Umbilical cord (tissue), 1 donor: ENCODE measurements at regions not wholly inside any gene's neighbourhood (a gene's known extent, or its start where the extent isn't known, plus 50 kb on each side); places are given as distances from the start of the nearest gene placed in this dataset.
A peak's percentile ranks its signal among the peaks of the same experiment; 100 is the strongest.

ENCODE experiments used
- DNase-seq: peaks from one replicate; pipeline ENCODE4 v3.0.0-alpha.2; 2015; ENCODE audit warnings: low spot score

DNA sequence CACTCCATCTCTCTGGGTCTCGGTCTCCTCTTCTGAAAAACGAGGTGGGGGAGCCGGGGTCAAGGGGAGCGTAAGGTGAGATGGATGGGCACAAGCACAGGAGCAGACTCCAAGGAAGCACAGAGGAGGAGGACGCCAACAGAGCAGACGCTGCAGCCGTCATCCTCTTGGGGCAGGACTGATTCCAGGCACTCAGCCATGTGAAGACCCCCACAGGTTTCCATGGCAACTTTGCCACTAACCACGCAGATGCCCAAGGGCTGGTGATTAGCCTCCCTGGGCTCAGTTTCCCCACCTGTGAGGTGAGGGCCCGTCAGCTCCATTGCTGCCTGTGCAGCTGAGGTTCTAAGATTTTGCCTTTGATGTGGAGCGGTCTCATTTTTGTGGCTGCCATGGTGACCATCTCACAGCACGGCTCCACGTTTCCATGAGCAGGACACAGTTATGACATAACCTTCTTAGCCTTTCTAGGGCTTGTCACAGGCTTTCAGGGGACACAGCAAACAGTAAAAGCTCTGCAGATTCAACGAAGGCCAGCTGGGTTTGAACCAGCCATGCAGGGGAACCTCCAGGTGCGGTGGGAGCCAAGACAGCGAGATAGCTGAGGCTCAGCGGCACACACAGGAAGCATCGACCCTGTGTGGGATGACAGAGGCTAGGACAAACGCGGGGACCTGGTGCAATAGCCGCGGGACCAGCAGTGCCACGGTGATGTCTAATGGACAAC, 170.3 kb downstream of the NUP210 start:
- DNase-seq = no peak

GRCh38 chr3:13248640-13249039, 171.5 kb downstream of the NUP210 start:
- DNase-seq = no peak

- no peak for DNase-seq
These were observed 172.4 kb upstream of the IQSEC1 start for GRCh38 chr3:13245615-13245978.

DNA sequence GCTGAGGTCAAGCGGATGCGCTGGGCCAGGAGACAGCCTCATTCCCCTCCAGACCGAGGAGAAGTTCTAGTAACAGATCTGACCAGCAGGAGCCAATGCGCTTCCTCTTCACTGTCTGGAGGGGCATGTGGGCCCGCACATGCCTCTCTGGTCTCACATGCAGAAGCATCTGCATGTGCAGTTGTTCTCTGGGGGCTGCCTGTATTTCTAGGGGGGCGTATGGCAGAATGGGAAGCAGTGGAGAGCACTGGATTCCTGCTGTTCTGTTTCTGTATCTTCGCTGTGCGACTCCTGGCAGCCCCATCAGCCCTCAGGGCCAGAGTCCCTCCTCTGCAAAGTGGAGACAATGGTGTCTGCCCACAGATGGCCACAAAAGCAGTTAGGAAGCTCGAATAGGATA, 170.4 kb upstream of the IQSEC1 start:
- no peak for DNase-seq

DNA sequence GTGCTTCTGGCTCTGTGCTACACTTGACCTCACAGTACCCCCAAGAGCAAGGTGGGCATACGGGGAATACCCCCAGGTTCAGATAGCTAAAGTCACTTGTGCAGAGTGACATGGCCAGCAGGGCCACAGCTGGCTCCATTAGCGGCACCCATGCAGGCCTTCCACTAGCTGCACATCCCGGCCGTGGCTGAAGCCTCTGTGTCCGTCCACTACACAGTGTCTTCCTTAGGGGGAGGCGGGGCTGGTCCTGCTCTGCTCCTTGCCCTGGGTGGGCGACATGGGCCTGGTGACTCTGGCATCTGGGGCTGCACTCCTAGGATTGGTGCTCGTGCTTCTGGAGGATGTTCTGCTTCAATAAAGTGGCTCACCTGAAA, 169.1 kb upstream of the IQSEC1 start:
- no peak for DNase-seq

DNA sequence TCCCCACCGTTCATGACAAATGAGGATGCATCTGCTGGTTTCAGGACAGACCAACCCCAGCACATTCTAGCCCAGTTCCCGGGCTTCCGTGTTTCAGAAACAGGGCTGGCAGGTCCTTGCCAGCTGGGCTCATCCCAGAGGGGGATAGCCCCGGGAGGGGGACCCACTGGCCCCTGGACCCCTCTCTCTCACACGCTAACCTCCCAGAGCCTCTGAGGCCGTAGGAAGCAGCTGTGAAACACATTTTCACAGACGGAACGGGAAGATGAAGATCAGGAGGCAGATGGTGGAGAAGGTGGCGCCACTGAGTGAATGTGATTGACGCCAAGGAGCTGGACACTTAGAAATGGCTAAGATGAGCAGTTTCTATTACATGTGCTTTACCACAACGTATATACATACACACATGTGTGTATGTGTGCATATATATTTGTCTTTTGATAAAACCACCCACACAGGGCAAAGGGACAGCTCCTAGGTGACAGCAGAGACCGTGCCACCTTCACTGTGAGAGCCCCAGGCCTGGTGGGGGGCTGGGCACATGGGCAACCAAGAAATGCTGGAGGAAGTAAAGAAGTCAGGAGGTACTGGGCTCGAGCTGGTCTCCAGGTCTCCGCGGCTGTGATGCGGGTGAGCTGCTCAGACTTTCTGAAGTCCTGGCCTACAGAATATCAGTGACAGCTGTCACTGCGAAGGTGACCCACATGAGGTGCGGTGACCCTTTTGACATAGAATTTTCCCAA, 168.6 kb upstream of the IQSEC1 start:
- no peak for DNase-seq

GRCh38 chr3:13240928-13241618, 167.8 kb upstream of the IQSEC1 start:
- DNase-seq = no peak

DNA sequence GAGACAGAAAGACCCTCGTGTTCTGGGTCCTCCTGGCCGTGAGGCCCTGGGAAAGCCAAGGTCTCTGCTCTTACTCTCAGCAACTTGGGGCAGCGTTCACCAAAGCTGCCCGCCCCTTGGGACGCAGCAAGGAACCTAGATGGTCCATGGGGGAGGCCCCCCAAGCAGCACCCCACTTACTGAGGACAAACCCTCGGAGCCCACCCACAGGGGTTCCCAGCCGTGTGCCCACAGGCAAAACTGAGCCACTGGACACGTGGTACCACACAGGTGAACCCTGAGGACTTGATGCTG, 166.2 kb upstream of the IQSEC1 start:
- no peak for DNase-seq

DNA sequence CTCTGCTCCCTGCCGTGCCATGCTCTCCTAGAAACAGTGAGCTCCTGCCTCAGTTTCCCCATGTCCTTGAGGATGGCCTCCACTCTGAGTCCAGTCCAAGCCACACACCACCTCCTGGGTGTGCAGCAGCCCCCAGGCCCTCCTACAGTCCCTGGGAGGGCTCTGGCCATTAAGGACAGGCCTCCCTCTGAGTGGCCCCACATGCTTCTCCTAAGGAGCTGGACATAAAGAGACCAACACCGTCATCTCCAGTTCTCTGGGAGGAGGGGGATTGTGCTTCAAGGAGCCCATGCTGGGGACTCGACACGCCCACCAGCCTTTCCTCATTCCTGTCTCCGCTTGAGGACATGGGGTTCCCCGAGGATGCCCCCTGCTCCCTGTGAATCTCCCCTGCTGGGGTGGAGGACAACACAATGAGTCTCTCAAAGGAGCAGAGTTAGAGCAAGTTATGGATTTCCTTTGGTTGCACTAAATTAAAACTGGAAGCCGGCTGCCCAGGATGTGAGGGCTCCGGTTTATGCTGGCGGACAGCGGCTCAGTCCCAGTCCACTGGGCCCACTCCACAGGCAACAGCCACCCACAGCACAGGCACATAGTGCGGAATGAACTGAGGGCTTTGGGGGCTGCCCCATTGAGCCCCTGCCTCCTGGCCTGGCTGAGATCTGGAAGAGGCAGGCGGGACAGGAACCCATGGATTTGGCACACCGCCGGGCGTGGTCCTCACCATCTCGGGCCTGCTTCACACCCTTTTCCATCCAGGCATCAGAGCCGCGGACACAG, 165.6 kb upstream of the IQSEC1 start:
- no peak for DNase-seq

- no peak for DNase-seq
These were observed 164.7 kb upstream of the IQSEC1 start for GRCh38 chr3:13237776-13238490.

DNA sequence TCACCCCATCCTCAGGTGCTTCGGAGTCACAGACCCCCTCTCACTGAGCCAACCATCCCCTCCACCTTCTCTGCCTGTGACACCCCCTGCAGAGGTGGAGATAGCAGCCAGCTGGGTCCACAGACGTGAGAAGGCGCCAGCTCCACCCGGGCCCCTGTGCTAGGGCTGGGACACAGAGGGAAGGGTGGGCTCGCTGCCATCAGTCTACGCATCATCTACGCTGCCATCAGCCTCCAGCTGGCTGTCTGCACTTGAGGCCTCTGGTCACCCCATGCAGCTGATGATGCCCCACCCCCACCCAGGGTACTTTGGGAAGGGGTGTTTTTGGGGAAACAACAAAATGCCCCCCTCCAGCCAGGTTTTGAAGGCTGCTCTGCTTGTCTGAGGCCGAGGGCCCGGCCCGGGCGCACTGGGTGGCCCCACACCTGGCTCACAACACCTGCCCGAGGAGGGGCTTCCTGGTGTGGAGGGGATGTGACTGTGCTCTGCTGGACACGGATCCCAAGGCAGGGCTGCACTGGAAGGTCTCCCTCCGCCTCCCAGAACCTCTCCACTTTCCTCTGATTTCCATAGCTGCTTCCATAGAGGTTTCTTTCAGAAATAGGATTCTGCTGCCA, 163.4 kb upstream of the IQSEC1 start:
- no peak for DNase-seq

DNA sequence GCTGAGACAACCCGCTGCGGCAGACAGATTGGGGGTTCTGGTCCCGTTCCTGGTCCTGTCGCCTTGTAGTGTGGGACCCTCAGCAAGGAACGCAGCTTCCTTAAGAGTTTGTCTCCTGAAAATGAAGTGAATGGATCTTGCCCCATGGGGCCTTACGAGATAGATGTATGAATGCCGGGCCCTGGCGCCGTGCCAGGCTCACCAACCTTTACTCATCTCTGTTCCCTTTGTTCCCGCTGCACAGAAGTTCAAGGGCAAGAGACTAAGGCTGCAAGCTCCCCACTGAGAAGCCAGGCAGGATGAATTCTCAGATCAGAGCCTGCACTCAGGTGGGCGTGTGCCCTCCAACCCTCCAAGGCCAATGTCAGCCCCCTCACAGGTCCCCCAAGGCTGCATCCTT, 162.7 kb upstream of the IQSEC1 start:
- DNase-seq = no peak

GRCh38 chr3:13235079-13235478, 161.8 kb upstream of the IQSEC1 start:
- no peak for DNase-seq

DNA sequence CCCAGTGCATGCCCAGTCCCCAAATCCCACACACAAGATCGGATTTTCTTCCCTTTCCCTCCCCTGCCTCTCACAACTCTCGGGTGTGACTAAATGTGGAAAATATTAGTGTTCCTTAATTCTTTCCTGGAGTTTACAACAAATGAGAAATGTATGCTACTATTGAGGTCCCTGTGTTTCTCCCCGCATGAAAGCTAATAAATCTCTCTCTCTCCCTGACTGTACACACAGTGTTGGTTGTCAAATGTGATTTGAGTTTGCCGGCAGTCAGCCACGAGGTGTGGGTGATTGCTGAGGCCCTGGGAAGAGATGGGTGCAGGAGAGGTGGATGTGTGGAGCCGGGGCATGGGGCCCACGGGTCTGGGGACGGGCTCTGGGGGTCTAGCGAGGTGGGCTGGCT, 161.4 kb upstream of the IQSEC1 start:
- DNase-seq = peak; percentile 36

DNA sequence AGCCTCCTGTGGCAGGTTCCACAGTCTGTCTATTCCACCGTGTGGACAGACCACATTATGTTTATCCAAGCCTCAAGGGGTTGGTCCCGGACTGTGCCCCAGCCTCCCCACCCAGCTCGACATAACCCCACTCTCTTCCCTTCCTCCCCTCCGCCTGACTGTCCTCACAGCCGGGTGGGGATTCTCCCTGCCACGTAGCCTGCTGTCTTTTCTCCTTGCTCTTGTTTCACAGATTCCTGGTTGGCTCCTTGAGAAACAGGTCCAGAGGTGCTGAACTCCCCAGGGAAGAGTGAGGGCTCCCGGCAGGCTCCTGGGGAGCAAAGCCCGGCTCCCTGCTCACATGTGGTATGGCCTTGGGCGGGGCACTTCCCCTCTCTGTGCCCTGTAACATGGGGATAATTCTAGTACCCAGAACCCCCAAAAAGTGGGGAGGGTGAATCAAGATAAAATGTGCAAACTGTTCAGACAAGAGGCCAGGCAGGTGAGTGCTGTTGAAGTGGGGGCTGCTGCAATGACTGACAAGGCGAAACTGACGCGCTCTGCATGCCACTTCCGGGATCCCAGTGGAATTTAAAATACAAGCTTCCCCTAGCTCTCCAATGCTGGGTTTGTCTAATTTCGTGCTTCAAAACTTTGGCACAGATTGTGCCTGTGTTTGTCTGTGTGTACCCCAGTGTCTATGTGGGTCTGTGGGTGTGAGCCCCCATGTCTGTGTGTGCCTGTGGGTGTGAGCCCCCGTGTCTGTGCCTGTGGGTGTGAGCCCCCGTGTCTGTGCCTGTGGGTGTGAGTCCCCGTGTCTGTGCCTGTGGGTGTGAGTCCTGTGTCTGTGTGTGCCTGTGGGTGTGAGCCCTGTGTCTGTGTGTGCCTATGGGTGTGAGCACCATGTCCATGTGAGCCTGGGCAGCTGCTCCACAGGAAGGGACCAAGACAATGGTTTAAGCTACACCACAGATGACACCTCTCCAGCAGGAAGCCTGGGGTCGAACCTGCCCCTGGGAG, 160.6 kb upstream of the IQSEC1 start:
- no peak for DNase-seq

DNA sequence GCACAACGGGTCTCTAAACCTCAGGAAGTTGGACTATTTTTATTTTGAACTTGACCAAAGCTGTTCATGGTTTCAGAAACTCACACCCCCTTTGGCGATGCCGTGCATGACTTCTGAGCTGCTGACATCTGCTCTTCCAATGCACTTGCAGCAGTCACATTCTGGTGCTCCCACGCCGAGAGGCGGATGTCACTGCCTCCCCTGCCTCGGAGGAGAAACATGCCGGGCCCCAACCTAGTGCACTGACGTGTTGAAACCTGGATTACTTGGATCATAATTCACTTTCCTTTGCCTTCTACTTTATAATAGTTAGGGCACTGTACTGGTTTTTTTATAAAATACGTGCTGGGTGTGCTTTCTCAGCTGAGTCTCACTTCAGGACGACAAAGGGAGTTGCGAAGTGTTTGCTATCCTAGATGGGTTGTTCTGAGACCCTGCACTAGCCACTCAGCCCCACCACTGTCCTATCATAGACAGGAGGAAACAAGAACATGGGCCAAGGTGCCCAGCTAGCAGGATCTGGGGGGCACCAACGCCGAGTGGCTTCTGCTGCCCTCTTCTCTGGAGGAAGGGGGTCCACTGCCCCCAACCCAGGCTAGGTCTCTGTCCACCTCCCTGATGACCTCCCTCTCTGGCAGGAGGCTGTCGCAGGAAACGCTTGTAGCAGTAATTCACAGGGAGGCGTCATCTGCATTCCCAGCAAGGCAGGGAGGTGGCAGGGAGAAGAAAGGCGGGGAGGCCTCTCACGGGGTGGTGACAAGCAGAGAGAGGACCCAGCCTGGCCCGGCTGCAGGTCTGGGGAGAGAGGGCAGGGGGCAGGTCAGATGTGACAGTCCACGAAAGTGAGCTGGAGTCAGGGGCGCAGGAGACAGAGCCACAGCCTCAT, 158.8 kb upstream of the IQSEC1 start:
- DNase-seq = peak; percentile 25

DNA sequence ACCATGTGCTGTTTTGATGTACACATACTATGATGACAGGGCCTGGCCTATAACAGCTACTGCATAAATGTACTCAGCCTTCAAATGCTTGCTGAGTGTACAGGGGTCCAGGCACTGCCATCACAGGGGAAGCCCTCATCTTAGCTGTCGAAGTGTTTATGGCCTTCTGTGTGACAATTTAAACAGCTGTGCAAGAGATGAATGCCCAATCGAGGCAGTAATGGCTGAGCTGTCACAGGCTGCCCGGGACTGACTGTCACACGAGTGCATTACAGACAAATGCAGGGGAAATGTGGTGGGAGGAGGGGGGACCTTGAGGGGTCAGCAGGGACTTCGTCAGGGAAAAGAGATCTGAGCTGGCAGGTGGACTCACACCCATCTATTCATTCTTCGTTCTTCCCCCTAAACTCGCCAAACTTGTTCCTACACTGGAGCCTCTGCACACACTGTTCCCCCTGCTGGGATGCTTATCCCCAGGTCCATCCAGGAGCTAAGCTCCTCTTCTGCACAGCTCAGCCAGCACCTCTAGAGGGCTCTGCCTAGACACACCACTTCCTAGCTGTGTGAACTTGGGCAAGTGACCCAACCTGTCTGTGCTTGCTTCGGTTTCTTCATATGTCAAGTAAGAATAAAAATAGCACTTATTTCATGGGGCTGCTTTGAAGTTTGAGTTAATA, 156.2 kb upstream of the IQSEC1 start:
- no peak for DNase-seq

DNA sequence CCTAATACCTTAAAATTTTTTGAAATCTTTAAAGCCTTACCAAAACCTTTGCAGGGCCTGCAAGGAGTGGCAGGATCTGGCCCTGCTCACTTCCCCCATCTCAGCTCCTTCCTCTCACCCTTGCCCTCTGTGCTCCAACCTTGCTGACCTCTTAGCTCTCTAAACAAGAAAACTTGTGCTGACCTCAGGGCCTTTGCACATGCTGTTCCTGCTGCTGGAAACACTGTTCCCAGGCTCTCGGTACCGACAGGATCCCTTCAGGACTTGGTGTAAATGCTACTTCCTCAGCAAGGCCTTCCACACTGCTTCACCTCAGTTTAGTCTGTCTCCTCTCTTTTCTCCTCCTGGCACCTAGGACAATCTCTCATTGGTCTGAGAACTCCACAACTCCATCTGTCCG, 155.4 kb upstream of the IQSEC1 start:
- DNase-seq = no peak
